AG20443 (cell line): ENCODE measurements at regions not wholly inside any gene's neighbourhood (a gene's known extent, or its start where the extent isn't known, plus 50 kb on each side); places are given as distances from the start of the nearest gene placed in this dataset.

Experiments used
- DNase-seq: peaks from one replicate; pipeline ENCODE4 v3.0.0; 2012; ENCODE audit warnings: low spot score, mixed read lengths

GRCh38 chr2:128578406-128579390, 260.0 kb upstream of the HS6ST1 start:
- DNase-seq: no peak

GRCh38 chr2:128579825-128580224, 261.2 kb upstream of the HS6ST1 start:
- no peak for DNase-seq

GRCh38 chr2:128580988-128581848, 262.6 kb upstream of the HS6ST1 start:
- DNase-seq: no peak

GRCh38 chr2:128581849-128582244, 263.2 kb upstream of the HS6ST1 start:
- no peak for DNase-seq

- DNase-seq: peak; percentile 56
Observed at GRCh38 chr2:128584296-128584890, 265.7 kb upstream of the HS6ST1 start.

- DNase-seq: peak; percentile 22
Observed at GRCh38 chr2:128585706-128586105, 267.0 kb upstream of the HS6ST1 start.

- DNase-seq: no peak
Observed at GRCh38 chr2:128589681-128590080, 271.0 kb upstream of the HS6ST1 start.

GRCh38 chr2:128590309-128591021, 271.8 kb upstream of the HS6ST1 start:
- DNase-seq: peak; percentile 2

- no peak for DNase-seq
Observed at GRCh38 chr2:128591022-128591860, 272.6 kb upstream of the HS6ST1 start.

GRCh38 chr2:128591861-128592822, 273.5 kb upstream of the HS6ST1 start:
- no peak for DNase-seq

- DNase-seq: no peak
Observed at GRCh38 chr2:128593518-128593878, 274.8 kb upstream of the HS6ST1 start.

- no peak for DNase-seq
Observed at GRCh38 chr2:128593879-128594650, 275.4 kb upstream of the HS6ST1 start.

GRCh38 chr2:128594651-128594910, 275.9 kb upstream of the HS6ST1 start:
- DNase-seq: no peak

GRCh38 chr2:128594953-128595677, 276.4 kb upstream of the HS6ST1 start:
- DNase-seq: no peak

GRCh38 chr2:128595763-128596395, 277.2 kb upstream of the HS6ST1 start:
- no peak for DNase-seq

- no peak for DNase-seq
Observed at GRCh38 chr2:128596396-128597120, 277.9 kb upstream of the HS6ST1 start.

- DNase-seq: no peak
Observed at GRCh38 chr2:128597121-128597762, 278.6 kb upstream of the HS6ST1 start.
